HG02938 (cell line): ENCODE measurements at regions not wholly inside any gene's neighbourhood (a gene's known extent, or its start where the extent isn't known, plus 50 kb on each side); places are given as distances from the start of the nearest gene placed in this dataset.

Experiments used
- ATAC-seq: cut with Tn5 transposase; IDR thresholded peaks from one replicate; pipeline ENCODE4 v1.9.1; 2021; ENCODE audit warnings: mild to moderate bottlenecking, moderate library complexity; ENCODE audit not compliant: unreplicated experiment

- no peak for ATAC-seq
Observed at GRCh38 chr9:18368206-18368605, 105.7 kb upstream of the ADAMTSL1 start.

GRCh38 chr9:18371141-18371540 is 102.8 kb upstream of the ADAMTSL1 start:
- no peak for ATAC-seq

- no peak for ATAC-seq
Observed at GRCh38 chr9:18371621-18372020, 102.3 kb upstream of the ADAMTSL1 start.

- no peak for ATAC-seq
Observed at GRCh38 chr9:18379073-18379811, 94.7 kb upstream of the ADAMTSL1 start.

GRCh38 chr9:18382243-18382642 is 91.7 kb upstream of the ADAMTSL1 start:
- ATAC-seq, result no peak

GRCh38 chr9:18384066-18384465 is 89.9 kb upstream of the ADAMTSL1 start:
- no peak for ATAC-seq

GRCh38 chr9:18385696-18386490 is 88.1 kb upstream of the ADAMTSL1 start:
- no peak for ATAC-seq

GRCh38 chr9:18390393-18390792 is 83.6 kb upstream of the ADAMTSL1 start:
- no peak for ATAC-seq

- no peak for ATAC-seq
Observed at GRCh38 chr9:18393340-18394130, 80.4 kb upstream of the ADAMTSL1 start.

GRCh38 chr9:18394847-18395351 is 79.1 kb upstream of the ADAMTSL1 start:
- no peak for ATAC-seq

- ATAC-seq, result no peak
Observed at GRCh38 chr9:18396102-18396728, 77.7 kb upstream of the ADAMTSL1 start.

GRCh38 chr9:18397076-18397475 is 76.9 kb upstream of the ADAMTSL1 start:
- ATAC-seq, result no peak

- ATAC-seq, result no peak
Observed at GRCh38 chr9:18398038-18398437, 75.9 kb upstream of the ADAMTSL1 start.

GRCh38 chr9:18404434-18405029 is 69.4 kb upstream of the ADAMTSL1 start:
- ATAC-seq, result no peak

- no peak for ATAC-seq
Observed at GRCh38 chr9:18405240-18405639, 68.7 kb upstream of the ADAMTSL1 start.

GRCh38 chr9:18410983-18411382 is 63.0 kb upstream of the ADAMTSL1 start:
- ATAC-seq, result no peak

GRCh38 chr9:18421391-18421790 is 52.6 kb upstream of the ADAMTSL1 start:
- no peak for ATAC-seq

- ATAC-seq, result no peak
Observed at GRCh38 chr9:18422296-18423036, 51.5 kb upstream of the ADAMTSL1 start.

- ATAC-seq, result no peak
Observed at GRCh38 chr9:18423791-18424531, 50.0 kb upstream of the ADAMTSL1 start.
